WTC11 (cell line): ENCODE measurements at regions not wholly inside any gene's neighbourhood (a gene's known extent, or its start where the extent isn't known, plus 50 kb on each side); places are given as distances from the start of the nearest gene placed in this dataset.
"Not testable (repeated sequence)": the region's sequence is repeated elsewhere in the genome, so short reads cannot be mapped to it uniquely, and the experiment has no call there.

ENCODE experiments used
- ATAC-seq: fragments of 200-7000 bp; cut with Tn5 transposase; 2 replicates; pipeline ENCODE4 v1.10.0; 2021; ENCODE audit warnings: mild to moderate bottlenecking, moderate library complexity
- CTCF ChIA-PET: fragments of 300-600 bp; sonication (Branson Sonifier 250); formaldehyde crosslinking; loops from one replicate; lab custom pipeline; 2021; ENCODE audit warnings: antibody characterized with exemption; lab: Charles Lee
- POLR2A ChIA-PET: fragments of 350-600 bp; sonication (Branson Sonifier 250); formaldehyde crosslinking; loops from one replicate; lab custom pipeline; 2021; ENCODE audit warnings: antibody characterized with exemption; lab: Charles Lee
- DNase-seq: peaks from one replicate; pipeline ENCODE4 v3.0.0; 2021; ENCODE audit warnings: low spot score
- H3K27ac Mint-ChIP-seq: 2 replicates; pipeline ENCODE4 v1.8.0; 2021; ENCODE audit warnings: mixed read lengths
- H3K27me3 Mint-ChIP-seq: 2 replicates; pipeline ENCODE4 v1.8.0; 2021; ENCODE audit warnings: low read depth, mild to moderate bottlenecking, moderate library complexity, mixed read lengths
- H3K36me3 Mint-ChIP-seq: 2 replicates; pipeline ENCODE4 v1.8.0; 2021; ENCODE audit warnings: mixed read lengths
- H3K4me1 Mint-ChIP-seq: 2 replicates; pipeline ENCODE4 v1.8.0; 2022; ENCODE audit warnings: mixed read lengths
- H3K4me3 Mint-ChIP-seq: 2 replicates; pipeline ENCODE4 v1.8.0; 2021; ENCODE audit warnings: mild to moderate bottlenecking, moderate library complexity, mixed read lengths
- H3K9me3 Mint-ChIP-seq: 2 replicates; pipeline ENCODE4 v1.8.0; 2021; ENCODE audit warnings: mixed read lengths
- AFF4 ChIP-seq: sonication (generic); formaldehyde crosslinking; IDR thresholded peaks from 2 replicates; pipeline ENCODE4 v1.8.1; 2023; ENCODE audit warnings: mild to moderate bottlenecking, missing genetic modification reagents, borderline replicate concordance
- ATF2 ChIP-seq: sonication (generic); formaldehyde crosslinking; IDR thresholded peaks from 2 replicates; pipeline ENCODE4 v1.8.1; 2022; ENCODE audit warnings: low read depth, missing genetic modification reagents, borderline replicate concordance
- CTCF ChIP-seq: fragments of 200-600 bp; IDR thresholded peaks from 2 replicates; pipeline ENCODE4 v1.8.0; 2022; ENCODE audit warnings: antibody characterized with exemption
- E2F5 ChIP-seq: sonication (generic); formaldehyde crosslinking; IDR thresholded peaks from 2 replicates; pipeline ENCODE4 v1.8.1; 2022; ENCODE audit warnings: mild to moderate bottlenecking, moderate library complexity, missing genetic modification reagents
- ELF4 ChIP-seq: sonication (generic); formaldehyde crosslinking; IDR thresholded peaks from 2 replicates; pipeline ENCODE4 v1.8.1; 2022; ENCODE audit warnings: low read depth, mild to moderate bottlenecking, moderate library complexity, missing genetic modification reagents
- ERG ChIP-seq: fragments of 250-450 bp; sonication (Bioruptor Pico); IDR thresholded peaks from 2 replicates; pipeline ENCODE4 v1.8.0; 2021; ENCODE audit warnings: mild to moderate bottlenecking
- FOXJ3 ChIP-seq: sonication (generic); formaldehyde crosslinking; IDR thresholded peaks from 2 replicates; pipeline ENCODE4 v1.9.0; 2021; ENCODE audit warnings: missing genetic modification reagents, mild to moderate bottlenecking, borderline replicate concordance
- GABPB1 ChIP-seq: sonication (generic); formaldehyde crosslinking; IDR thresholded peaks from 2 replicates; pipeline ENCODE4 v1.8.1; 2023; ENCODE audit warnings: mild to moderate bottlenecking, missing genetic modification reagents
- GRHL2 ChIP-seq: fragments of 250-450 bp; sonication (Bioruptor Pico); IDR thresholded peaks from 2 replicates; pipeline ENCODE4 v1.8.0; 2022; ENCODE audit warnings: mild to moderate bottlenecking, moderate library complexity; ENCODE audit not compliant: insufficient replicate concordance, severe bottlenecking
- MXD4 ChIP-seq: fragments of 250-450 bp; sonication (Bioruptor Pico); IDR thresholded peaks from 2 replicates; pipeline ENCODE4 v1.8.0; 2021; ENCODE audit warnings: mild to moderate bottlenecking, moderate library complexity, borderline replicate concordance
- NR3C1 ChIP-seq: sonication (generic); formaldehyde crosslinking; conservative IDR thresholded peaks from 2 replicates; pipeline ENCODE4 v1.8.1; 2023; ENCODE audit warnings: low read depth, mild to moderate bottlenecking, missing genetic modification reagents
- PREB ChIP-seq: sonication (generic); formaldehyde crosslinking; IDR thresholded peaks from 2 replicates; pipeline ENCODE4 v1.8.1; 2022; ENCODE audit warnings: mild to moderate bottlenecking, missing genetic modification reagents, moderate library complexity, borderline replicate concordance
- SMAD4 ChIP-seq: sonication (generic); formaldehyde crosslinking; IDR thresholded peaks from 2 replicates; pipeline ENCODE4 v1.8.0; 2022; ENCODE audit warnings: mild to moderate bottlenecking, missing genetic modification reagents
- TEAD4 ChIP-seq: sonication (generic); formaldehyde crosslinking; IDR thresholded peaks from 2 replicates; pipeline ENCODE4 v1.8.0; 2022; ENCODE audit warnings: mild to moderate bottlenecking, missing genetic modification reagents
- ZNF232 ChIP-seq: sonication (generic); formaldehyde crosslinking; IDR thresholded peaks from 2 replicates; pipeline ENCODE4 v1.8.0; 2022; ENCODE audit warnings: mild to moderate bottlenecking, missing genetic modification reagents
- ZNF396 ChIP-seq: fragments of 250-450 bp; sonication (Bioruptor Pico); IDR thresholded peaks from 2 replicates; pipeline ENCODE4 v1.8.0; 2021; ENCODE audit warnings: mild to moderate bottlenecking, moderate library complexity, borderline replicate concordance
- ZNF671 ChIP-seq: fragments of 250-450 bp; sonication (Bioruptor Pico); IDR thresholded peaks from 2 replicates; pipeline ENCODE4 v1.8.0; 2021; ENCODE audit warnings: mild to moderate bottlenecking

GRCh38 chr6:86872810-86873209 lies 64.5 kb upstream of the HTR1E start:
- DNase-seq, CTCF ChIA-PET, POLR2A ChIA-PET, H3K4me1 Mint-ChIP-seq, ATAC-seq, H3K27ac Mint-ChIP-seq, H3K4me3 Mint-ChIP-seq: not testable (repeated sequence)
- peaks cover 55% of the 10 kb centered on the region for H3K36me3 Mint-ChIP-seq
- H3K27me3 Mint-ChIP-seq = peaks cover 11% of the 10 kb centered on the region
- peaks cover 72% of the 10 kb centered on the region for H3K9me3 Mint-ChIP-seq
- TF ChIP-seq GABPB1 (CRISPR knock-in tag) = peak; percentile 70; the same call in 1 of the 2 replicates

GRCh38 chr6:86871681-86872080 lies 65.6 kb upstream of the HTR1E start:
- Mint-ChIP-seq H3K4me3 (no peak overlapping the region), H3K27ac (no peak overlapping the region), H3K27me3 (peaks cover 11% of the 10 kb centered on the region), H3K4me1 (no peaks in the 10 kb centered on the region), H3K36me3 (peaks cover 55% of the 10 kb centered on the region), H3K9me3 (peaks cover 70% of the 10 kb centered on the region)
- ChIA-PET POLR2A (no interaction called here), CTCF (no interaction called here)
- ATAC-seq = no peak
- TF ChIP-seq AFF4 (CRISPR knock-in tag) (no peak), GABPB1 (CRISPR knock-in tag) (no peak), NR3C1 (CRISPR knock-in tag) (no peak), E2F5 (CRISPR knock-in tag) (no peak), ZNF232 (CRISPR knock-in tag) (no peak), FOXJ3 (CRISPR knock-in tag) (no peak), ZNF671 (CRISPR knock-in tag) (no peak), GRHL2 (CRISPR knock-in tag) (no peak), ELF4 (CRISPR knock-in tag) (no peak), ZNF396 (CRISPR knock-in tag) (no peak), ERG (CRISPR knock-in tag) (no peak)
- DNase-seq = no peak

GRCh38 chr6:86869500-86869899 lies 67.8 kb upstream of the HTR1E start:
- CTCF ChIA-PET = no interaction called here
- Mint-ChIP-seq H3K4me1 (no peaks in the 10 kb centered on the region), H3K27me3 (peaks cover 11% of the 10 kb centered on the region)
- no peak for TF ChIP-seq AFF4 (CRISPR knock-in tag)
- TF ChIP-seq MXD4 (CRISPR knock-in tag) = no peak
- TF ChIP-seq PREB (CRISPR knock-in tag) = no peak
- TF ChIP-seq TEAD4 (CRISPR knock-in tag) = no peak
- no peak for TF ChIP-seq CTCF
- TF ChIP-seq GABPB1 (CRISPR knock-in tag) = no peak
- TF ChIP-seq SMAD4 (CRISPR knock-in tag) = no peak
- TF ChIP-seq ZNF232 (CRISPR knock-in tag) = no peak
- no peak for TF ChIP-seq ATF2 (CRISPR knock-in tag)

More at GRCh38 chr6:86869500-86869899, 67.8 kb upstream of the HTR1E start:
- ATAC-seq (no peak), DNase-seq (no peak)
- Mint-ChIP-seq H3K27ac (no peak overlapping the region), H3K36me3 (peaks cover 50% of the 10 kb centered on the region), H3K4me3 (no peak overlapping the region), H3K9me3 (peaks cover 60% of the 10 kb centered on the region)
- POLR2A ChIA-PET = no interaction called here
